SK-N-SH treated with all-trans-retinoic acid at 6 μM for 48 hours (cell line): ENCODE measurements at regions not wholly inside any gene's neighbourhood (a gene's known extent, or its start where the extent isn't known, plus 50 kb on each side); places are given as distances from the start of the nearest gene placed in this dataset.

Experiments used
- ATAC-seq: fragments of 200-7000 bp; cut with Tn5 transposase; 3 replicates; pipeline ENCODE4 v1.9.1; 2020; ENCODE audit warnings: mild to moderate bottlenecking, moderate library complexity
- BACH2 ChIP-seq: fragments of 250-450 bp; sonication (Bioruptor Pico); IDR thresholded peaks from 2 replicates; pipeline ENCODE4 v1.9.0; 2021; ENCODE audit warnings: mild to moderate bottlenecking, borderline replicate concordance
- CSDC2 ChIP-seq: fragments of 250-450 bp; sonication (Bioruptor Pico); IDR thresholded peaks from 2 replicates; pipeline ENCODE4 v1.5.0; 2020; ENCODE audit warnings: mild to moderate bottlenecking, moderate library complexity
- ESRRG ChIP-seq: fragments of 250-450 bp; sonication (Bioruptor Pico); IDR thresholded peaks from 2 replicates; pipeline ENCODE4 v1.6.1; 2021; ENCODE audit warnings: mild to moderate bottlenecking
- GLIS3 ChIP-seq: fragments of 250-450 bp; sonication (Bioruptor Pico); IDR thresholded peaks from 2 replicates; pipeline ENCODE4 v1.5.0; 2020; ENCODE audit warnings: mild to moderate bottlenecking, moderate library complexity
- ISL1 ChIP-seq: fragments of 250-450 bp; sonication (Bioruptor Pico); IDR thresholded peaks from 2 replicates; pipeline ENCODE4 v2.1.2; 2022; ENCODE audit warnings: mild to moderate bottlenecking, moderate library complexity
- OSR1 ChIP-seq: fragments of 250-450 bp; sonication (Bioruptor Pico); IDR thresholded peaks from 2 replicates; pipeline ENCODE4 v1.8.0; 2022; ENCODE audit warnings: moderate library complexity, mild to moderate bottlenecking, inconsistent platforms
- PPARA ChIP-seq: fragments of 250-450 bp; sonication (Bioruptor Pico); IDR thresholded peaks from 2 replicates; pipeline ENCODE4 v1.5.0; 2020; ENCODE audit warnings: mild to moderate bottlenecking, borderline replicate concordance
- RARB ChIP-seq: fragments of 250-450 bp; sonication (Bioruptor Pico); IDR thresholded peaks from 2 replicates; pipeline ENCODE4 v1.8.0; 2021; ENCODE audit warnings: mild to moderate bottlenecking, moderate library complexity
- SNAI2 ChIP-seq: fragments of 250-450 bp; sonication (Bioruptor Pico); IDR thresholded peaks from 2 replicates; pipeline ENCODE4 v1.5.0; 2020; ENCODE audit warnings: mild to moderate bottlenecking, moderate library complexity
- TCF4 ChIP-seq: fragments of 250-450 bp; sonication (Bioruptor Pico); IDR thresholded peaks from 2 replicates; pipeline ENCODE4 v1.8.0; 2021; ENCODE audit warnings: mild to moderate bottlenecking, moderate library complexity, borderline replicate concordance
- TOX ChIP-seq: fragments of 250-450 bp; sonication (Bioruptor Pico); IDR thresholded peaks from 2 replicates; pipeline ENCODE4 v1.8.0; 2021; ENCODE audit warnings: mild to moderate bottlenecking, moderate library complexity, borderline replicate concordance
- ZC3H10 ChIP-seq: fragments of 250-450 bp; sonication (Bioruptor Pico); IDR thresholded peaks from 2 replicates; pipeline ENCODE4 v1.5.1; 2021; ENCODE audit warnings: mild to moderate bottlenecking, moderate library complexity
- ZFP3 ChIP-seq: fragments of 250-450 bp; sonication (Bioruptor Pico); IDR thresholded peaks from 2 replicates; pipeline ENCODE4 v1.5.0; 2020; ENCODE audit warnings: mild to moderate bottlenecking, moderate library complexity
- ZFP30 ChIP-seq: fragments of 450-650 bp; formaldehyde crosslinking; IDR thresholded peaks from 2 replicates; pipeline ENCODE4 v1.5.0; 2022; ENCODE audit warnings: mild to moderate bottlenecking, moderate library complexity
- ZNF565 ChIP-seq: fragments of 450-650 bp; formaldehyde crosslinking; conservative IDR thresholded peaks from 2 replicates; pipeline ENCODE4 v1.5.0; 2020; ENCODE audit warnings: low read depth, mild to moderate bottlenecking, moderate library complexity
- ZNF70 ChIP-seq: fragments of 450-650 bp; formaldehyde crosslinking; IDR thresholded peaks from 2 replicates; pipeline ENCODE4 v1.5.0; 2020; ENCODE audit warnings: mild to moderate bottlenecking, moderate library complexity
- ZNF8 ChIP-seq: fragments of 450-650 bp; formaldehyde crosslinking; IDR thresholded peaks from 2 replicates; pipeline ENCODE4 v1.5.0; 2020; ENCODE audit warnings: mild to moderate bottlenecking, moderate library complexity
- TF ChIP-seq, protein P1 (sequence below): fragments of 250-450 bp; sonication (Bioruptor Pico); IDR thresholded peaks from 2 replicates; pipeline ENCODE4 v1.8.0; 2020; ENCODE audit warnings: mild to moderate bottlenecking, moderate library complexity, borderline replicate concordance
- TF ChIP-seq, protein P2 (sequence below): fragments of 250-450 bp; sonication (Bioruptor Pico); IDR thresholded peaks from 2 replicates; pipeline ENCODE4 v1.5.1; 2020; ENCODE audit warnings: low read depth, mild to moderate bottlenecking, moderate library complexity
- TF ChIP-seq, protein P3 (sequence below): fragments of 250-450 bp; sonication (Bioruptor Pico); IDR thresholded peaks from 2 replicates; pipeline ENCODE4 v1.5.0; 2020; ENCODE audit warnings: mild to moderate bottlenecking, moderate library complexity
- TF ChIP-seq, protein P4 (sequence below): fragments of 250-450 bp; sonication (Bioruptor Pico); IDR thresholded peaks from 2 replicates; pipeline ENCODE4 v1.5.1; 2021; ENCODE audit warnings: mild to moderate bottlenecking, moderate library complexity
- TF ChIP-seq, protein P5 (sequence below): fragments of 250-450 bp; sonication (Bioruptor Pico); IDR thresholded peaks from 2 replicates; pipeline ENCODE4 v1.8.0; 2021; ENCODE audit warnings: low read depth, mild to moderate bottlenecking, moderate library complexity, borderline replicate concordance

DNA sequence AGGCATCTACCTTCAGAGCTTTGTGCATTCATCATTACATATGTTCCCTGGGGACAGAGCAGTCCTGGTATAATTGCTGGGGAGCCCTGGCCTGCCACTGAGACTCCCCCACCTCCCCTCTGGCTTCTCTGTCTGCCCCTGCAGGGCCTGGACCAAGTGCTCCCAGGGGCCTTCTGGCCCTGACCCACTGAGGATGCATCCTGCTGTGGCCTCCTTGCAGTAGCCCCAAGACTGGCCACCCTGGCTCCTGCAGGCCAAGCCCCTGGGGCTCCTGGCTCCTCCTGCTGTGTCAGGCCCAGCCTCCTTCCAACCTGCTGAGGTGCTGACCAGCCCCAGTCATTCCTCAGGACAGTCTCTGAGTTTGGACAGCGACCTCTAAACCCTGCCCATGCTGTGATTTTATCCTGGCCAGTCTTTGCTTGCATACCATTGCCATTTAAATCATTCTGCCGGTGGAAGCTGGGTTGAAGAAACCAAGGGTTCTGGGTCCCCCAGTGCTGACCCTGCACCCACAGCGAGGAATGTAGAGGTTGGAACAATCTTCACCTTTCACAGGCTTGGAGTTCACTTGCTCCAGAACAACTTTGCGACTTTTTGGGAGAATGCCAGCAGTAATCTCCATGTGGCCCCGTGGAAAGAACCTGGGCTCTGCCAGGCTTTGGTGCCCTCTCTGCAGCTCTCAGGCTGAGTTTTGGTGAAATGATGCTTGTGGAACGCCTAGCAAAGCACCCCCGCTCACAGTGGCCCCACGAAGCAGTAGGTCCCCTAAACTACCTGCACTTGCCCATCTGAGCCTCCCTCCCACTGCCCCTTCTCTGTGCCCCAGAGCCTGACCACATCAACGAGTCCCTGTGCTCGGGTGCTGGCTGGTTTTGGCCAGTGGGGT is 167.3 kb upstream of the GLI2 start:
- ATAC-seq = peak; percentile 39
- TF ChIP-seq ZNF70 (CRISPR knock-in tag) (no peak), ZC3H10 (CRISPR knock-in tag) (no peak), ZNF565 (no peak), TCF4 (no peak), PPARA (CRISPR knock-in tag) (no peak), ESRRG (no peak), ZFP3 (CRISPR knock-in tag) (no peak), RARB (CRISPR knock-in tag) (no peak), OSR1 (CRISPR knock-in tag) (no peak)
- TF ChIP-seq, protein P1, sequence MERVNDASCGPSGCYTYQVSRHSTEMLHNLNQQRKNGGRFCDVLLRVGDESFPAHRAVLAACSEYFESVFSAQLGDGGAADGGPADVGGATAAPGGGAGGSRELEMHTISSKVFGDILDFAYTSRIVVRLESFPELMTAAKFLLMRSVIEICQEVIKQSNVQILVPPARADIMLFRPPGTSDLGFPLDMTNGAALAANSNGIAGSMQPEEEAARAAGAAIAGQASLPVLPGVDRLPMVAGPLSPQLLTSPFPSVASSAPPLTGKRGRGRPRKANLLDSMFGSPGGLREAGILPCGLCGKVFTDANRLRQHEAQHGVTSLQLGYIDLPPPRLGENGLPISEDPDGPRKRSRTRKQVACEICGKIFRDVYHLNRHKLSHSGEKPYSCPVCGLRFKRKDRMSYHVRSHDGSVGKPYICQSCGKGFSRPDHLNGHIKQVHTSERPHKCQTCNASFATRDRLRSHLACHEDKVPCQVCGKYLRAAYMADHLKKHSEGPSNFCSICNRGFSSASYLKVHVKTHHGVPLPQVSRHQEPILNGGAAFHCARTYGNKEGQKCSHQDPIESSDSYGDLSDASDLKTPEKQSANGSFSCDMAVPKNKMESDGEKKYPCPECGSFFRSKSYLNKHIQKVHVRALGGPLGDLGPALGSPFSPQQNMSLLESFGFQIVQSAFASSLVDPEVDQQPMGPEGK (CRISPR knock-in tag) = no peak
- TF ChIP-seq, all 23 proteins: peak for 0

DNA sequence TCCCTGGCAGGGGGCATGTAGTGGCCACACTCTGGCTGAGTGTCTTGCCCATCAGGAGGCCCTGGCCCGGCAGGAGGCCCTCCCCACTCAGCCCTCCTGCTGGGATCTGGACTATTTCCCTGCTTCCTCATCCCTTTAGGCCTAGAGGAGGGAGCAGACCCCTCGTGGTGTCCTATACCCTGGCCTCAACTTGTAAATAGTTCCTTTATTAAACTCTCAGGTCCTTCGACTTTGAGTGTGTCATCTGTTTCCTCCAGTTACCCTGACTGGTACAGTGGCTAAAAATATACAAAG is 166.7 kb upstream of the GLI2 start:
- TF ChIP-seq ZNF565 (no peak), GLIS3 (CRISPR knock-in tag) (no peak), ISL1 (no peak), ZNF8 (CRISPR knock-in tag) (no peak), OSR1 (CRISPR knock-in tag) (no peak), ESRRG (no peak), ZFP3 (CRISPR knock-in tag) (no peak), SNAI2 (CRISPR knock-in tag) (no peak), TCF4 (no peak), CSDC2 (CRISPR knock-in tag) (no peak), PPARA (CRISPR knock-in tag) (no peak), ZC3H10 (CRISPR knock-in tag) (no peak)
- TF ChIP-seq, protein P2, sequence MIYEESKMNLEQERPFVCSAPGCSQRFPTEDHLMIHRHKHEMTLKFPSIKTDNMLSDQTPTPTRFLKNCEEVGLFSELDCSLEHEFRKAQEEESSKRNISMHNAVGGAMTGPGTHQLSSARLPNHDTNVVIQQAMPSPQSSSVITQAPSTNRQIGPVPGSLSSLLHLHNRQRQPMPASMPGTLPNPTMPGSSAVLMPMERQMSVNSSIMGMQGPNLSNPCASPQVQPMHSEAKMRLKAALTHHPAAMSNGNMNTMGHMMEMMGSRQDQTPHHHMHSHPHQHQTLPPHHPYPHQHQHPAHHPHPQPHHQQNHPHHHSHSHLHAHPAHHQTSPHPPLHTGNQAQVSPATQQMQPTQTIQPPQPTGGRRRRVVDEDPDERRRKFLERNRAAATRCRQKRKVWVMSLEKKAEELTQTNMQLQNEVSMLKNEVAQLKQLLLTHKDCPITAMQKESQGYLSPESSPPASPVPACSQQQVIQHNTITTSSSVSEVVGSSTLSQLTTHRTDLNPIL = no peak
- TF ChIP-seq, protein P3, sequence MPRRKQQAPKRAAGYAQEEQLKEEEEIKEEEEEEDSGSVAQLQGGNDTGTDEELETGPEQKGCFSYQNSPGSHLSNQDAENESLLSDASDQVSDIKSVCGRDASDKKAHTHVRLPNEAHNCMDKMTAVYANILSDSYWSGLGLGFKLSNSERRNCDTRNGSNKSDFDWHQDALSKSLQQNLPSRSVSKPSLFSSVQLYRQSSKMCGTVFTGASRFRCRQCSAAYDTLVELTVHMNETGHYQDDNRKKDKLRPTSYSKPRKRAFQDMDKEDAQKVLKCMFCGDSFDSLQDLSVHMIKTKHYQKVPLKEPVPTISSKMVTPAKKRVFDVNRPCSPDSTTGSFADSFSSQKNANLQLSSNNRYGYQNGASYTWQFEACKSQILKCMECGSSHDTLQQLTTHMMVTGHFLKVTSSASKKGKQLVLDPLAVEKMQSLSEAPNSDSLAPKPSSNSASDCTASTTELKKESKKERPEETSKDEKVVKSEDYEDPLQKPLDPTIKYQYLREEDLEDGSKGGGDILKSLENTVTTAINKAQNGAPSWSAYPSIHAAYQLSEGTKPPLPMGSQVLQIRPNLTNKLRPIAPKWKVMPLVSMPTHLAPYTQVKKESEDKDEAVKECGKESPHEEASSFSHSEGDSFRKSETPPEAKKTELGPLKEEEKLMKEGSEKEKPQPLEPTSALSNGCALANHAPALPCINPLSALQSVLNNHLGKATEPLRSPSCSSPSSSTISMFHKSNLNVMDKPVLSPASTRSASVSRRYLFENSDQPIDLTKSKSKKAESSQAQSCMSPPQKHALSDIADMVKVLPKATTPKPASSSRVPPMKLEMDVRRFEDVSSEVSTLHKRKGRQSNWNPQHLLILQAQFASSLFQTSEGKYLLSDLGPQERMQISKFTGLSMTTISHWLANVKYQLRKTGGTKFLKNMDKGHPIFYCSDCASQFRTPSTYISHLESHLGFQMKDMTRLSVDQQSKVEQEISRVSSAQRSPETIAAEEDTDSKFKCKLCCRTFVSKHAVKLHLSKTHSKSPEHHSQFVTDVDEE (CRISPR knock-in tag) = no peak
- TF ChIP-seq, protein P4, sequence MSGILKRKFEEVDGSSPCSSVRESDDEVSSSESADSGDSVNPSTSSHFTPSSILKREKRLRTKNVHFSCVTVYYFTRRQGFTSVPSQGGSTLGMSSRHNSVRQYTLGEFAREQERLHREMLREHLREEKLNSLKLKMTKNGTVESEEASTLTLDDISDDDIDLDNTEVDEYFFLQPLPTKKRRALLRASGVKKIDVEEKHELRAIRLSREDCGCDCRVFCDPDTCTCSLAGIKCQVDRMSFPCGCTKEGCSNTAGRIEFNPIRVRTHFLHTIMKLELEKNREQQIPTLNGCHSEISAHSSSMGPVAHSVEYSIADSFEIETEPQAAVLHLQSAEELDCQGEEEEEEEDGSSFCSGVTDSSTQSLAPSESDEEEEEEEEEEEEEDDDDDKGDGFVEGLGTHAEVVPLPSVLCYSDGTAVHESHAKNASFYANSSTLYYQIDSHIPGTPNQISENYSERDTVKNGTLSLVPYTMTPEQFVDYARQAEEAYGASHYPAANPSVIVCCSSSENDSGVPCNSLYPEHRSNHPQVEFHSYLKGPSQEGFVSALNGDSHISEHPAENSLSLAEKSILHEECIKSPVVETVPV (CRISPR knock-in tag) = no peak
- no peak for ATAC-seq

DNA sequence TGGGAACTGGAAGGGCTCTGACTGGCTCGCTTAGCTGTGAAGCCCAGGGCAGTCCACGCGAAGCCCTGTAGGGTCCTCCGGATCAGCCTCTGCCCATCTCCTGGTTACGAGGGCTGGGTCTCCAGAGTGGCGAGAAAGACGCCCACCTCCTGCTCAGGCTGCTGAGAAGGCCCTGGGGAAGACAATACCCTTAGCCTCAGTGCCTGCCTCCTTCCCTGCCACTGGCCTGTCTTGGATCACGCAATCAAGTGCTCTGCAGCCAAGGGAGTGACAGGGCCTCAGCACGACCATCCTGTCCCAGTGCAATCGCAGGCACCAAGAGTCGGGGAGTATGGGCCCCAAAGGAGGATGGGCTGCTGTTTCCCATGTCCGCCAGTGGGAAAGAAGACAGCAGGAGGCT is 165.7 kb upstream of the GLI2 start:
- TF ChIP-seq OSR1 (CRISPR knock-in tag) (no peak), ZFP30 (CRISPR knock-in tag) (no peak)
- TF ChIP-seq, protein P1 (CRISPR knock-in tag) = no peak
- no peak for ATAC-seq

DNA sequence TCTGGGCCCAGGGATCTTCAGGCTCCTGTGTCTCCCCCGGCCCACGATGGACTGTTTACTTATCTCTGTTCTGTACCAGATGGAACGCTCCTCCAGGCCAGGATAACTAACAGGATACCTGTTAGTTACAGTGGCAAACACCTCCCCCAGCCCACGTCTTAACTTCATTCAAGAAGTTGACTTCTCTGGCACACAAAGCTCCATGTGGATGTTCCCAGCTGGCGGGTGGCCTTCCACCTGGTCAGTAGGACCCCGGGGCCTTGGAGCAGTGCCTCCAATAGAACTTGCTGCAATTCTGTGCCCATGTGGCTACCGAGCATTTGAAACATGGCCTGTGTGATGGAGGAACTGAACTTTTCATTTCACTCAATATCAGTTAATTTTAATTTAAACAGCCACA is 165.1 kb upstream of the GLI2 start:
- ATAC-seq = no peak
- TF ChIP-seq, protein P5, sequence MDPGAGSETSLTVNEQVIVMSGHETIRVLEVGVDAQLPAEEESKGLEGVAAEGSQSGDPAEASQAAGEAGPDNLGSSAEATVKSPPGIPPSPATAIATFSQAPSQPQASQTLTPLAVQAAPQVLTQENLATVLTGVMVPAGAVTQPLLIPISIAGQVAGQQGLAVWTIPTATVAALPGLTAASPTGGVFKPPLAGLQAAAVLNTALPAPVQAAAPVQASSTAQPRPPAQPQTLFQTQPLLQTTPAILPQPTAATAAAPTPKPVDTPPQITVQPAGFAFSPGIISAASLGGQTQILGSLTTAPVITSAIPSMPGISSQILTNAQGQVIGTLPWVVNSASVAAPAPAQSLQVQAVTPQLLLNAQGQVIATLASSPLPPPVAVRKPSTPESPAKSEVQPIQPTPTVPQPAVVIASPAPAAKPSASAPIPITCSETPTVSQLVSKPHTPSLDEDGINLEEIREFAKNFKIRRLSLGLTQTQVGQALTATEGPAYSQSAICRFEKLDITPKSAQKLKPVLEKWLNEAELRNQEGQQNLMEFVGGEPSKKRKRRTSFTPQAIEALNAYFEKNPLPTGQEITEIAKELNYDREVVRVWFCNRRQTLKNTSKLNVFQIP (CRISPR knock-in tag) = no peak
- TF ChIP-seq BACH2 (CRISPR knock-in tag) = no peak
- TF ChIP-seq TOX = no peak
- TF ChIP-seq GLIS3 (CRISPR knock-in tag) = no peak
- no peak for TF ChIP-seq OSR1 (CRISPR knock-in tag)
- no peak for TF ChIP-seq ESRRG
- TF ChIP-seq, protein P4 (CRISPR knock-in tag) = no peak
- no peak for TF ChIP-seq ZFP30 (CRISPR knock-in tag)
- TF ChIP-seq, protein P2 = no peak
- TF ChIP-seq ZFP3 (CRISPR knock-in tag) = no peak
